ENCODE measurements at regions not wholly inside any gene's neighbourhood (a gene's known extent, or its start where the extent isn't known, plus 50 kb on each side); places are given as distances from the start of the nearest gene placed in this dataset.

DNA sequence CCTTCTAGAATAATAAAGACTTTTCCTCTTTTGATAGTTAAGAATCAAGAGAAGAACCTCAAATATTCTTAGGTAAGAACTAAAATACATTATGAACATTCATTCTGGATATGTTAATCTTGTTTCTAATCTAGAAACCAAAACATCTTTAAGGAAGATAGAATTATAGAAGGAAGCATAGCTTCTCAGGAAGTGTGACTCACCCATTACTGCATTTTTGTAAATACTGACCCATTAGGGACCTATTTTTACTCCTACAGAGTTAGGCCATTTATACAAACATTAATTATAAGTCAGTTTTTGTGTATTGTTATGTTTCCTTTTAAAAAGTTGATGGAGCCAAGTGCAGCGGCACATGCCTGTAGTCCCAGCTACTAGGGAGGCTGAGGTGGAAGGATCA, 147.1 kb downstream of the NUFIP1 start:
- no peak for DNase-seq
- Mint-ChIP-seq H3K36me3 (ENCODE audit: unreplicated experiment) (no peaks in the 10 kb centered on the region), H3K9me3 (ENCODE audit: unreplicated experiment) (peaks cover 2% of the 10 kb centered on the region), H3K27me3 (ENCODE audit: unreplicated experiment) (no peaks in the 10 kb centered on the region), H3K4me1 (ENCODE audit: low read depth, unreplicated experiment) (no peaks in the 10 kb centered on the region), H3K4me3 (ENCODE audit: unreplicated experiment) (no peak overlapping the region), H3K27ac (ENCODE audit: unreplicated experiment) (no peak overlapping the region)
- TF ChIP-seq, protein P1, sequence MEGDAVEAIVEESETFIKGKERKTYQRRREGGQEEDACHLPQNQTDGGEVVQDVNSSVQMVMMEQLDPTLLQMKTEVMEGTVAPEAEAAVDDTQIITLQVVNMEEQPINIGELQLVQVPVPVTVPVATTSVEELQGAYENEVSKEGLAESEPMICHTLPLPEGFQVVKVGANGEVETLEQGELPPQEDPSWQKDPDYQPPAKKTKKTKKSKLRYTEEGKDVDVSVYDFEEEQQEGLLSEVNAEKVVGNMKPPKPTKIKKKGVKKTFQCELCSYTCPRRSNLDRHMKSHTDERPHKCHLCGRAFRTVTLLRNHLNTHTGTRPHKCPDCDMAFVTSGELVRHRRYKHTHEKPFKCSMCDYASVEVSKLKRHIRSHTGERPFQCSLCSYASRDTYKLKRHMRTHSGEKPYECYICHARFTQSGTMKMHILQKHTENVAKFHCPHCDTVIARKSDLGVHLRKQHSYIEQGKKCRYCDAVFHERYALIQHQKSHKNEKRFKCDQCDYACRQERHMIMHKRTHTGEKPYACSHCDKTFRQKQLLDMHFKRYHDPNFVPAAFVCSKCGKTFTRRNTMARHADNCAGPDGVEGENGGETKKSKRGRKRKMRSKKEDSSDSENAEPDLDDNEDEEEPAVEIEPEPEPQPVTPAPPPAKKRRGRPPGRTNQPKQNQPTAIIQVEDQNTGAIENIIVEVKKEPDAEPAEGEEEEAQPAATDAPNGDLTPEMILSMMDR (IDR thresholded peaks at IDR 0.05; ENCODE audit: partially characterized antibody, unreplicated experiment) = no peak

GRCh38 chr13:44840131-44840530, 149.1 kb downstream of the NUFIP1 start:
- TF ChIP-seq, protein P1 (IDR thresholded peaks at IDR 0.05; ENCODE audit: partially characterized antibody, unreplicated experiment) = no peak
- Mint-ChIP-seq H3K9me3 (ENCODE audit: unreplicated experiment) (peaks cover 2% of the 10 kb centered on the region), H3K36me3 (ENCODE audit: unreplicated experiment) (no peaks in the 10 kb centered on the region), H3K4me1 (ENCODE audit: low read depth, unreplicated experiment) (no peaks in the 10 kb centered on the region), H3K4me3 (ENCODE audit: unreplicated experiment) (no peak overlapping the region), H3K27ac (ENCODE audit: unreplicated experiment) (no peak overlapping the region), H3K27me3 (ENCODE audit: unreplicated experiment) (no peaks in the 10 kb centered on the region)
- DNase-seq = no peak

GRCh38 chr13:44837250-44837649, 152.0 kb downstream of the NUFIP1 start:
- Mint-ChIP-seq H3K4me1 (ENCODE audit: low read depth, unreplicated experiment) (no peaks in the 10 kb centered on the region), H3K36me3 (ENCODE audit: unreplicated experiment) (no peaks in the 10 kb centered on the region), H3K27me3 (ENCODE audit: unreplicated experiment) (no peaks in the 10 kb centered on the region)

GRCh38 chr13:44834404-44834803, 154.9 kb downstream of the NUFIP1 start:
- no peak for DNase-seq
- Mint-ChIP-seq H3K36me3 (ENCODE audit: unreplicated experiment) (no peaks in the 10 kb centered on the region), H3K4me3 (ENCODE audit: unreplicated experiment) (no peak overlapping the region), H3K9me3 (ENCODE audit: unreplicated experiment) (peaks cover 2% of the 10 kb centered on the region), H3K4me1 (ENCODE audit: low read depth, unreplicated experiment) (no peaks in the 10 kb centered on the region), H3K27ac (ENCODE audit: unreplicated experiment) (no peak overlapping the region), H3K27me3 (ENCODE audit: unreplicated experiment) (no peaks in the 10 kb centered on the region)
- TF ChIP-seq, protein P1 (IDR thresholded peaks at IDR 0.05; ENCODE audit: partially characterized antibody, unreplicated experiment) = no peak

More at GRCh38 chr13:44837250-44837649, 152.0 kb downstream of the NUFIP1 start:
- Mint-ChIP-seq H3K27ac (ENCODE audit: unreplicated experiment) (no peak overlapping the region), H3K4me3 (ENCODE audit: unreplicated experiment) (no peak overlapping the region), H3K9me3 (ENCODE audit: unreplicated experiment) (peaks cover 4% of the 10 kb centered on the region)
- TF ChIP-seq, protein P1 (IDR thresholded peaks at IDR 0.05; ENCODE audit: partially characterized antibody, unreplicated experiment) = no peak
- DNase-seq = no peak

GRCh38 chr13:44833626-44834025, 155.6 kb downstream of the NUFIP1 start:
- H3K9me3 Mint-ChIP-seq (ENCODE audit: unreplicated experiment) = peaks cover 2% of the 10 kb centered on the region
- TF ChIP-seq, protein P1 (IDR thresholded peaks at IDR 0.05; ENCODE audit: partially characterized antibody, unreplicated experiment) = no peak
- H3K4me1 Mint-ChIP-seq (ENCODE audit: low read depth, unreplicated experiment) = no peaks in the 10 kb centered on the region

More at GRCh38 chr13:44833626-44834025, 155.6 kb downstream of the NUFIP1 start:
- Mint-ChIP-seq H3K27ac (ENCODE audit: unreplicated experiment) (no peak overlapping the region), H3K27me3 (ENCODE audit: unreplicated experiment) (no peaks in the 10 kb centered on the region), H3K36me3 (ENCODE audit: unreplicated experiment) (no peaks in the 10 kb centered on the region), H3K4me3 (ENCODE audit: unreplicated experiment) (no peak overlapping the region)
- DNase-seq = no peak
